ENCODE measurements at regions not wholly inside any gene's neighbourhood (a gene's known extent, or its start where the extent isn't known, plus 50 kb on each side); places are given as distances from the start of the nearest gene placed in this dataset.

DNA sequence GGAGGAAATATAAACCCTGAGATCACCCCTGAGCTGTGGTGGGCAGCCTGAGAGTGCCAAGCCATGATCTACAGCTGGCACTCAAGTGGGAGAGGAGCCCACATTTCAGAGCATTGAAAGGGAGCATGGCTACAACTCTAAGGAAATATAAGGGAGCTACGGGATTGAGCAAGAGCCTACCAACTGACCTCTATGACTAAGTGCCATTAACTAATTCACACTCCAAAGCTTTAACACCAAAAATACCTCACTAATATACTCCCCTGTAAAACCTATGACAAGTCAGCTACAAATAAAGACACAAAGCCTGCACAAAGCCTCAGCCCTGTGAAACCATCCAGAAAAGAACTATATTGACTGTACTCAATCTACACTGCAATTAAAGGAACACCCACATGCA is 286.8 kb upstream of the RPS23 start:
- H3K4me1 ChIP-seq (ENCODE audit: low read length) = peaks cover 6% of the 10 kb centered on the region
- no peaks in the 10 kb centered on the region for H3K36me3 ChIP-seq (replicated peaks; ENCODE audit: low read depth, low read length)
- no peak overlapping the region for H3K4me2 ChIP-seq (ENCODE audit: low read length)
- no peak overlapping the region for H3K27ac ChIP-seq (ENCODE audit: low read length)
- H3K9ac ChIP-seq (ENCODE audit: low read length) = no peak overlapping the region
- H3K4me3 ChIP-seq (ENCODE audit: low read length) = no peak overlapping the region
- no peaks in the 10 kb centered on the region for H3K79me2 ChIP-seq (ENCODE audit: low read length)
- H3K9me3 ChIP-seq (ENCODE audit: insufficient read depth, low read length) = no peaks in the 10 kb centered on the region
- H3K27me3 ChIP-seq (ENCODE audit: low read depth, low read length) = no peaks in the 10 kb centered on the region
- no peak overlapping the region for H2AFZ ChIP-seq (ENCODE audit: low read depth, low read length)
- no peaks in the 10 kb centered on the region for H4K20me1 ChIP-seq (ENCODE audit: insufficient read depth, low read length)
- TF ChIP-seq, protein P1, sequence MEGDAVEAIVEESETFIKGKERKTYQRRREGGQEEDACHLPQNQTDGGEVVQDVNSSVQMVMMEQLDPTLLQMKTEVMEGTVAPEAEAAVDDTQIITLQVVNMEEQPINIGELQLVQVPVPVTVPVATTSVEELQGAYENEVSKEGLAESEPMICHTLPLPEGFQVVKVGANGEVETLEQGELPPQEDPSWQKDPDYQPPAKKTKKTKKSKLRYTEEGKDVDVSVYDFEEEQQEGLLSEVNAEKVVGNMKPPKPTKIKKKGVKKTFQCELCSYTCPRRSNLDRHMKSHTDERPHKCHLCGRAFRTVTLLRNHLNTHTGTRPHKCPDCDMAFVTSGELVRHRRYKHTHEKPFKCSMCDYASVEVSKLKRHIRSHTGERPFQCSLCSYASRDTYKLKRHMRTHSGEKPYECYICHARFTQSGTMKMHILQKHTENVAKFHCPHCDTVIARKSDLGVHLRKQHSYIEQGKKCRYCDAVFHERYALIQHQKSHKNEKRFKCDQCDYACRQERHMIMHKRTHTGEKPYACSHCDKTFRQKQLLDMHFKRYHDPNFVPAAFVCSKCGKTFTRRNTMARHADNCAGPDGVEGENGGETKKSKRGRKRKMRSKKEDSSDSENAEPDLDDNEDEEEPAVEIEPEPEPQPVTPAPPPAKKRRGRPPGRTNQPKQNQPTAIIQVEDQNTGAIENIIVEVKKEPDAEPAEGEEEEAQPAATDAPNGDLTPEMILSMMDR (IDR thresholded peaks at IDR 0.05; ENCODE audit: low read depth, low read length) = no peak
- TF ChIP-seq EZH2phosphoT487 (IDR thresholded peaks at IDR 0.05; ENCODE audit: low read depth) = no peak

DNA sequence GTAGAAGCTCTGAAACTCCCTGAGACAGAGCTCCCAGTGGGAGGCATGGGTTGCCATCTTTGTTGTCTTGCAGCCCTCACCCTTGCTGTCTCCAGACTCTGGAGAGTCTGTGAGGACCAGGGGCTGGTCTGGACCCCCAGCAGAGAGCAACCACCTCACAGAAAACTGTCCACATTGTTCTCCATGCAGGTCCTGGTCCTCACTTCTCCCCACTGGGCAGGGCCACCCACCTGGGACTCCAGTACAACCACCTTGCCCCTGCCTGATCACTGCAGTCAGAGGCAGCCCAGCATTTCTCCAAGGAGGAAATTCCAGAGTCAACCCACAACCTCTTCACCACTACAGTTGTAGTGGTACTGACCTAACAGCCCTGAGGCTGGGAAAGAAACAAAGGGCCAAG is 285.6 kb upstream of the RPS23 start:
- H3K36me3 ChIP-seq (replicated peaks; ENCODE audit: low read depth, low read length) = no peaks in the 10 kb centered on the region

DNA sequence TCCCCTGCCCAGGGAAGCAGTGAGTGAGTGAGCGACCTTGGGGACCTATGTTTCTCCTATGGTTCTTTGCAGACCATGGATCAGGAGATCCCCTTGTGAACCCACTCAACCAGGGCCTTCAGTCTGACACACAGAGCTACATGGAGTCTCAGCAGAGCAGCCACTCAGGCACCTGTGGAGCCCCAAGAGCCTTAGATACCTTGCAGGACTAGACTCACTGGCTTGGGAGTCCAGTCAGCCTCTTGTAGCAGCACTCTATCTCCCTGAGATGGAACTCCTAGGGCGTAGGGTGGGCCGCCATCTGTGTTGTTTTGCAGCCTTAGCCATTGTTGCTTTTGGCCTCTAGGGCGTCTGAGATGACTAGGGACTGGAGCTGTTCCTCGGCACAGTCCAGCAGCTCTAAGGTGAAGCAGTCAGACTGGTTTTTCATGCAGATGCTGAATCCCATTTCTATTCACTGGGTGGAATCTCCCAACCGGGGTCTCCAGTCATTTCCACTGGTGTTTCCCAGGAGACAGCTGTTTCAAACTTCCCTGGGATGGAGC is 284.6 kb upstream of the RPS23 start:
- Histone ChIP-seq H3K27me3 (ENCODE audit: low read depth, low read length) (no peaks in the 10 kb centered on the region), H3K79me2 (ENCODE audit: low read length) (no peaks in the 10 kb centered on the region), H3K4me3 (ENCODE audit: low read length) (no peak overlapping the region), H3K4me2 (ENCODE audit: low read length) (no peak overlapping the region), H4K20me1 (ENCODE audit: insufficient read depth, low read length) (no peaks in the 10 kb centered on the region), H3K4me1 (ENCODE audit: low read length) (peaks cover 6% of the 10 kb centered on the region), H3K9ac (ENCODE audit: low read length) (no peak overlapping the region), H3K36me3 (replicated peaks; ENCODE audit: low read depth, low read length) (no peaks in the 10 kb centered on the region), H3K9me3 (ENCODE audit: insufficient read depth, low read length) (no peaks in the 10 kb centered on the region), H2AFZ (ENCODE audit: low read depth, low read length) (no peak overlapping the region), H3K27ac (ENCODE audit: low read length) (no peak overlapping the region)
- TF ChIP-seq, protein P1 (IDR thresholded peaks at IDR 0.05; ENCODE audit: low read depth, low read length) = no peak
- no peak for TF ChIP-seq EZH2phosphoT487 (IDR thresholded peaks at IDR 0.05; ENCODE audit: low read depth)

More for the DNA sequence above, 285.6 kb upstream of the RPS23 start:
- Histone ChIP-seq H3K4me1 (ENCODE audit: low read length) (peaks cover 6% of the 10 kb centered on the region), H3K4me2 (ENCODE audit: low read length) (no peak overlapping the region), H4K20me1 (ENCODE audit: insufficient read depth, low read length) (no peaks in the 10 kb centered on the region), H2AFZ (ENCODE audit: low read depth, low read length) (no peak overlapping the region), H3K9ac (ENCODE audit: low read length) (no peak overlapping the region), H3K9me3 (ENCODE audit: insufficient read depth, low read length) (no peaks in the 10 kb centered on the region), H3K79me2 (ENCODE audit: low read length) (no peaks in the 10 kb centered on the region), H3K27me3 (ENCODE audit: low read depth, low read length) (no peaks in the 10 kb centered on the region), H3K27ac (ENCODE audit: low read length) (no peak overlapping the region), H3K4me3 (ENCODE audit: low read length) (no peak overlapping the region)
- TF ChIP-seq, protein P1 (IDR thresholded peaks at IDR 0.05; ENCODE audit: low read depth, low read length) = no peak
- TF ChIP-seq EZH2phosphoT487 (IDR thresholded peaks at IDR 0.05; ENCODE audit: low read depth) = no peak

DNA sequence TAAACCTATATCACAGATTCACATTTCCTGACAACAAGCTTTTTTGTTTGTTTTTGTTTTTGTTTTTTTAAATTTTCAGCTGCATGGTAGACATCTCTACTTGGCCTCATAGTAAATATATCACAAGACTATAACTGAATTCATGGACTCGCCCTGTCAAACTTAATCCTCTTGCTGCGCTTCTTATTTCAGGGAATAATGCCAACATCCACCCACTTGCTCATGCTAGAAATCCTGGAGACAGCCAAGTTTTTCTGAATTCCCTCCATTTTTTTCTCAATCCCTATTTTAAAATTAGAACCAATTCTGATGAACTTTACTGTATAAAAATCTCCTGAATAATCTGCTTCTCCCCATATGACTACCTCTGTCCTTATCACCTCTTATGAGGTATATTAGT is 283.6 kb upstream of the RPS23 start:
- Histone ChIP-seq H3K4me1 (ENCODE audit: low read length) (peaks cover 6% of the 10 kb centered on the region), H4K20me1 (ENCODE audit: insufficient read depth, low read length) (no peaks in the 10 kb centered on the region), H3K4me2 (ENCODE audit: low read length) (no peak overlapping the region), H3K79me2 (ENCODE audit: low read length) (no peaks in the 10 kb centered on the region), H3K9ac (ENCODE audit: low read length) (no peak overlapping the region), H2AFZ (ENCODE audit: low read depth, low read length) (no peak overlapping the region), H3K27me3 (ENCODE audit: low read depth, low read length) (no peaks in the 10 kb centered on the region), H3K36me3 (replicated peaks; ENCODE audit: low read depth, low read length) (no peaks in the 10 kb centered on the region), H3K4me3 (ENCODE audit: low read length) (no peak overlapping the region), H3K27ac (ENCODE audit: low read length) (no peak overlapping the region), H3K9me3 (ENCODE audit: insufficient read depth, low read length) (no peaks in the 10 kb centered on the region)
- no peak for TF ChIP-seq EZH2phosphoT487 (IDR thresholded peaks at IDR 0.05; ENCODE audit: low read depth)
- TF ChIP-seq, protein P1 (IDR thresholded peaks at IDR 0.05; ENCODE audit: low read depth, low read length) = no peak
